IMR-90 (cell line): ENCODE measurements at regions not wholly inside any gene's neighbourhood (a gene's known extent, or its start where the extent isn't known, plus 50 kb on each side); places are given as distances from the start of the nearest gene placed in this dataset.

Experiments used
- ATAC-seq: fragments of 200-7000 bp; cut with Tn5 transposase; 2 replicates; pipeline ENCODE4 v1.9.1; 2020; ENCODE audit warnings: low read depth, mild to moderate bottlenecking, moderate library complexity
- BruUV-seq: library from RNA; stranded (reverse); fragments of 400-500 nt; replicated peaks from 2 replicates; lab custom pipeline; 2021; lab: Mats Ljungman, UMichigan
- CTCF ChIA-PET: fragments of 300-600 bp; formaldehyde crosslinking; extraction: SDS; loops from one replicate; lab custom pipeline; 2021; ENCODE audit warnings: antibody characterized with exemption; lab: Yijun Ruan, JAX
- POLR2A ChIA-PET: fragments of 300-600 bp; sonication (Branson Sonifier 250); formaldehyde crosslinking; loops from one replicate; lab custom pipeline; 2022; ENCODE audit warnings: antibody characterized with exemption; ENCODE audit not compliant: unreplicated experiment; lab: Charles Lee
- DNase-seq: peaks from one replicate; pipeline ENCODE4 v3.0.0; 2013
- H2AFZ ChIP-seq: replicated peaks from 2 replicates; pipeline ENCODE3; 2013; ENCODE audit warnings: low read length, mild to moderate bottlenecking; ENCODE audit not compliant: poor library complexity
- H2AK5ac ChIP-seq: 2 replicates; pipeline ENCODE4 v1.6.1; 2013; ENCODE audit warnings: low read depth, low read length, inconsistent platforms
- H2AK9ac ChIP-seq: replicated peaks from 2 replicates; pipeline ENCODE3; 2013; ENCODE audit warnings: mild to moderate bottlenecking, low read depth, low read length, moderate library complexity; ENCODE audit not compliant: poor library complexity
- H2BK120ac ChIP-seq: 2 replicates; pipeline ENCODE4 v1.6.1; 2013; ENCODE audit warnings: low read depth, low read length, inconsistent platforms
- H2BK15ac ChIP-seq: 3 replicates; pipeline ENCODE4 v1.6.1; 2013; ENCODE audit warnings: low read depth, low read length, inconsistent platforms
- H2BK20ac ChIP-seq: 2 replicates; pipeline ENCODE4 v1.6.1; 2013; ENCODE audit warnings: low read depth, mild to moderate bottlenecking, inconsistent platforms, low read length, moderate library complexity
- H2BK5ac ChIP-seq: 2 replicates; pipeline ENCODE4 v1.6.1; 2013; ENCODE audit warnings: mild to moderate bottlenecking, low read depth, low read length, inconsistent platforms; ENCODE audit not compliant: poor library complexity, severe bottlenecking
- H3K14ac ChIP-seq: replicated peaks from 2 replicates; pipeline ENCODE4 v1.6.1; 2013; ENCODE audit warnings: low read depth, low read length, inconsistent platforms
- H3K18ac ChIP-seq: 2 replicates; pipeline ENCODE4 v1.6.1; 2013; ENCODE audit warnings: low read depth, low read length, control low read depth
- H3K23ac ChIP-seq: 2 replicates; pipeline ENCODE4 v1.6.1; 2013; ENCODE audit warnings: low read depth, low read length, inconsistent platforms
- H3K27ac ChIP-seq: 2 replicates; pipeline ENCODE4 v1.5.1; 2013; ENCODE audit warnings: mild to moderate bottlenecking, control low read depth, low read length; ENCODE audit not compliant: insufficient read depth
- H3K27me3 ChIP-seq: 2 replicates; pipeline ENCODE4 v1.6.1; 2013; ENCODE audit warnings: low read length; ENCODE audit not compliant: control insufficient read depth, insufficient read depth
- H3K36me3 ChIP-seq: 2 replicates; pipeline ENCODE4 v1.6.1; 2013; ENCODE audit warnings: low read length, mixed read lengths; ENCODE audit not compliant: control insufficient read depth, insufficient read depth
- H3K4ac ChIP-seq: 2 replicates; pipeline ENCODE4 v1.6.1; 2013; ENCODE audit warnings: low read depth, low read length, inconsistent platforms
- H3K4me1 ChIP-seq: 2 replicates; pipeline ENCODE4 v1.6.1; 2013; ENCODE audit warnings: low read length, mixed read lengths; ENCODE audit not compliant: control insufficient read depth, insufficient read depth
- H3K4me2 ChIP-seq: 2 replicates; pipeline ENCODE4 v1.6.1; 2013; ENCODE audit warnings: low read depth, mild to moderate bottlenecking, control low read depth, low read length, moderate library complexity
- H3K4me3 ChIP-seq: 2 replicates; pipeline ENCODE4 v1.5.1; 2013; ENCODE audit warnings: low read depth, mild to moderate bottlenecking, control low read depth, low read length, moderate library complexity; ENCODE audit not compliant: insufficient read depth
- H3K56ac ChIP-seq: 2 replicates; pipeline ENCODE4 v1.6.1; 2013; ENCODE audit warnings: low read length, inconsistent platforms; ENCODE audit not compliant: insufficient read depth; ENCODE audit errors: extremely low read depth
- H3K79me1 ChIP-seq, 2 experiments: 2 replicates each; pipeline ENCODE4 v1.6.1; 2013; ENCODE audit warnings: low read length in 2 of 2, inconsistent platforms in 1 of 2, low read depth in 1 of 2
- H3K9ac ChIP-seq: 2 replicates; pipeline ENCODE4 v1.6.1; 2013; ENCODE audit warnings: low read depth, low read length, control low read depth
- H3K9me1 ChIP-seq: 2 replicates; pipeline ENCODE4 v1.6.1; 2013; ENCODE audit warnings: low read length, inconsistent platforms; ENCODE audit not compliant: insufficient read depth
- H3K9me3 ChIP-seq: 2 replicates; pipeline ENCODE4 v1.6.1; 2013; ENCODE audit warnings: low read length; ENCODE audit not compliant: control insufficient read depth, insufficient read depth
- H4K20me1 ChIP-seq: 2 replicates; pipeline ENCODE4 v1.6.1; 2013; ENCODE audit warnings: low read length, inconsistent platforms; ENCODE audit not compliant: insufficient read depth
- H4K5ac ChIP-seq: 2 replicates; pipeline ENCODE4 v1.6.1; 2013; ENCODE audit warnings: mild to moderate bottlenecking, low read depth, low read length, control low read depth
- H4K8ac ChIP-seq, 2 experiments: 2 replicates each; pipeline ENCODE4 v1.6.1; 2013; ENCODE audit warnings: low read depth in 2 of 2, low read length in 2 of 2, control low read depth in 1 of 2, inconsistent platforms in 1 of 2
- H4K91ac ChIP-seq: 2 replicates; pipeline ENCODE4 v1.6.1; 2013; ENCODE audit warnings: low read depth, low read length, inconsistent platforms; ENCODE audit not compliant: insufficient read depth
- CEBPB ChIP-seq: IDR thresholded peaks from 2 replicates; pipeline ENCODE4 v1.6.1; 2012; ENCODE audit warnings: low read depth, low read length, improper control_type of control experiment
- MAFK ChIP-seq: IDR thresholded peaks from 2 replicates; pipeline ENCODE4 v1.6.1; 2012; ENCODE audit warnings: low read depth, low read length, improper control_type of control experiment
- SMC3 ChIP-seq: fragments of 150-350 bp; IDR thresholded peaks from 2 replicates; pipeline ENCODE4 v1.6.1; 2016; ENCODE audit warnings: low read depth, mild to moderate bottlenecking, antibody characterized with exemption, low read length, moderate library complexity
- whole genome bisulfite sequencing, 2 experiments: methylation state at CpG; one replicate each; pipeline versions ENCODE4 v1.1.5 to v1.1.7; 2013; ENCODE audit warnings: missing lambda C conversion rate in 2 of 2; ENCODE audit not compliant: insufficient read length in 1 of 2; ENCODE audit errors: extremely low coverage in 2 of 2; 5-methylcytosine and 5-hydroxymethylcytosine counted together
- dilution Hi-C: fragments of 300-500 bp; cut with HindIII; formaldehyde crosslinking; loops from one replicate; pipeline ENCODE4 v1.14.3; 2018; ENCODE audit warnings: low sequenced_read_pairs; ENCODE audit not compliant: unreplicated experiment
- in situ Hi-C: fragments of 300-500 bp; cut with MboI; formaldehyde crosslinking; loops from 3 replicates; pipeline ENCODE4 v1.14.3; 2019; ENCODE audit warnings: low sequenced_read_pairs, inconsistent platforms, mixed read lengths
- intact Hi-C: fragments of 100-400 bp; cut with micrococcal nuclease; formaldehyde crosslinking; loops from 2 replicates; pipeline ENCODE4 v1.10.0; 2022

DNA sequence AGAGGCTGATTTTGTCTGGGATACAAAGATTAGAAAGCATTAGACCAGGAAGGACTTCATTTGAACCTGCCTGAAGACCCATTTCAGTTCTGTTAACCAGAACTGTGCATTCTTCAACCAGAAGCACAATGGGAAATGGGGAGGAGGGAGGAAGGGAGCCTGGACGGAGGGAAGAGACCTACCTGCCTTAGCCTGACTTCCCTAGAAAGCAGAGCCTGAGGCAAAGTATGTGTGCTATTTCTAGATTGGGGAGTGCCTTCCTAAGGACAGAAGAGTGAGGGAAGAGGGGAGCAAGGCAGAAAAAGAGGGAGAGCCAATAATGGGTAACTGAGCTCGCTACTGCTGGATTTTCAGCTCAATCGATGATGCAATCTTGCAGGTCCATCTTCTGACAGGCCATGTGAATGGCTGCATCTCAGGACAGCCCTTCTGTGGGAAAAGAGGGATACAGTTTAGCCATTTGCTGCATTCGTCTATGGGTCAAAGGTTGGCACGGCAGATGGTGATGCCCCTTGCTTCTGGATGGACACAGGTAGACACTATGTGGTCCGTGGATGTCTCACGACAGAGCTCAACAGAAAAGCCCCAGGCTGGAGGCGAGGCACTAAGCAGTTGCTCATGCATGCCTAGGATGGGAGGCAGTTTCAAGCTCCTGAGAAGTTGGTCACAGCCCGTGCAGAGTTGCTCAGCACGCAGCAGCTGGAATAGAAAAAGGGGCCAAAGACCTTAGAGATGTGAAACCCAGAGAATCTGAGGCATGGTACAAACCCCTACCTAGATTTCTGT, 78.8 kb upstream of the UBL3 start:
- BruUV-seq = no TSS peak
- H3K4me1 ChIP-seq = peaks cover 12% of the 10 kb centered on the region
- intact Hi-C loops = no loop called here
- DNase-seq (no peak), ATAC-seq (no peak)
- H3K4me2 ChIP-seq = no peak overlapping the region
- H3K23ac ChIP-seq = no peak overlapping the region
- H2BK5ac ChIP-seq = no peak overlapping the region
- H2AK5ac ChIP-seq = no peak overlapping the region
- no peak overlapping the region for H2BK20ac ChIP-seq
- no peak overlapping the region for H2AK9ac ChIP-seq
- no peak overlapping the region for H3K9ac ChIP-seq
- H3K9me3 ChIP-seq = peaks cover 3% of the 10 kb centered on the region; the same call in 1 of the 2 replicates
- H4K5ac ChIP-seq = no peak overlapping the region
- peaks cover 0 to 3% of the 10 kb centered on the region in 2 experiments; a peak in 1 of 4 replicates for H3K79me1 ChIP-seq
- H3K14ac ChIP-seq = no peak overlapping the region
- 86% methylated on average over 7 of the region's 10 CpGs; no CpG with 5 or more reads in 1 of the 2 experiments for WGBS, 2 experiments
- ChIA-PET CTCF (no interaction called here), POLR2A (no interaction called here)
- no peak overlapping the region for H3K4me3 ChIP-seq
- no peak overlapping the region for H3K18ac ChIP-seq
- no peak overlapping the region for H3K4ac ChIP-seq
- H3K9me1 ChIP-seq = peaks cover 19% of the 10 kb centered on the region
- no peak overlapping the region for H3K27ac ChIP-seq
- H3K27me3 ChIP-seq = peaks cover 12% of the 10 kb centered on the region
- H4K91ac ChIP-seq = no peak overlapping the region
- in situ Hi-C loops = loop anchor here (10.0 kb wide), 1 partner anchor 186 kb away; no protein-coding TSS in a partner anchor
- peaks cover 3% of the 10 kb centered on the region; the same call in 1 of the 2 replicates for H4K20me1 ChIP-seq
- H3K56ac ChIP-seq = no peak overlapping the region
- TF ChIP-seq CEBPB = peak; percentile 73
- no peak for TF ChIP-seq SMC3
- TF ChIP-seq MAFK = no peak
- dilution Hi-C loops = no loop called here
- H2AFZ ChIP-seq = no peak overlapping the region
- no peak overlapping the region for H4K8ac ChIP-seq
- no peak overlapping the region for H2BK15ac ChIP-seq
- H3K36me3 ChIP-seq = no peaks in the 10 kb centered on the region
- no peak overlapping the region for H2BK120ac ChIP-seq
